Loucy (cell line): ENCODE measurements at regions not wholly inside any gene's neighbourhood (a gene's known extent, or its start where the extent isn't known, plus 50 kb on each side); places are given as distances from the start of the nearest gene placed in this dataset.

Experiments used
- H2AFZ ChIP-seq: fragments of 200-600 bp; sonication (generic); 2 replicates; pipeline ENCODE4 v1.6.0; 2016; ENCODE audit warnings: antibody characterized with exemption, mild to moderate bottlenecking, low read length, moderate library complexity
- H3F3A ChIP-seq: fragments of 200-600 bp; 2 replicates; pipeline ENCODE4 v1.6.0; 2016; ENCODE audit warnings: antibody characterized with exemption, low read depth, mild to moderate bottlenecking
- H3K27me3 ChIP-seq: fragments of 200-600 bp; sonication (generic); 2 replicates; pipeline ENCODE4 v1.6.1; 2014; ENCODE audit warnings: low read length, mild to moderate bottlenecking; ENCODE audit not compliant: insufficient read depth, poor library complexity, severe bottlenecking
- H3K36me3 ChIP-seq: fragments of 200-600 bp; sonication (generic); 2 replicates; pipeline ENCODE4 v1.6.1; 2016; ENCODE audit warnings: low read length; ENCODE audit not compliant: insufficient read depth
- H3K4me1 ChIP-seq: fragments of 200-600 bp; sonication (generic); 2 replicates; pipeline ENCODE4 v1.5.1; 2014; ENCODE audit warnings: low read length, mild to moderate bottlenecking; ENCODE audit not compliant: insufficient read depth, poor library complexity, severe bottlenecking
- H3K4me2 ChIP-seq: fragments of 200-600 bp; sonication (generic); 2 replicates; pipeline ENCODE4 v1.6.0; 2014; ENCODE audit warnings: antibody characterized with exemption, low read length, low read depth, mild to moderate bottlenecking; ENCODE audit not compliant: poor library complexity, severe bottlenecking
- H3K4me3 ChIP-seq: fragments of 200-600 bp; sonication (generic); 2 replicates; pipeline ENCODE4 v1.5.1; 2014; ENCODE audit warnings: low read length, mild to moderate bottlenecking, mixed read lengths; ENCODE audit not compliant: poor library complexity, severe bottlenecking
- H3K79me2 ChIP-seq: fragments of 200-600 bp; sonication (generic); 2 replicates; pipeline ENCODE4 v1.6.1; 2014; ENCODE audit warnings: low read length; ENCODE audit not compliant: insufficient read depth
- H3K9ac ChIP-seq: fragments of 200-600 bp; sonication (generic); 2 replicates; pipeline ENCODE4 v1.6.0; 2014; ENCODE audit warnings: mild to moderate bottlenecking, low read depth, low read length, moderate library complexity; ENCODE audit not compliant: poor library complexity, severe bottlenecking
- H3K9me2 ChIP-seq: fragments of 200-600 bp; sonication (generic); replicated peaks from 2 replicates; pipeline ENCODE4 v1.6.1; 2016; ENCODE audit warnings: low read depth, low read length, mixed read lengths
- H3K9me3 ChIP-seq: fragments of 200-600 bp; sonication (generic); 2 replicates; pipeline ENCODE4 v1.6.1; 2014; ENCODE audit warnings: mild to moderate bottlenecking, antibody characterized with exemption, low read length, low read depth; ENCODE audit not compliant: insufficient read depth
- H4K20me1 ChIP-seq: fragments of 200-600 bp; sonication (generic); 2 replicates; pipeline ENCODE4 v1.6.0; 2014; ENCODE audit warnings: antibody characterized with exemption, low read length, mild to moderate bottlenecking; ENCODE audit not compliant: insufficient read depth, poor library complexity, severe bottlenecking
- CTCF ChIP-seq: fragments of 200-600 bp; sonication (generic); conservative IDR thresholded peaks from 2 replicates; pipeline ENCODE4 v1.5.1; 2014; ENCODE audit warnings: mild to moderate bottlenecking, antibody characterized with exemption, low read length
- EZH2phosphoT487 ChIP-seq: fragments of 200-600 bp; IDR thresholded peaks from 2 replicates; pipeline ENCODE4 v1.6.1; 2018; ENCODE audit warnings: antibody characterized with exemption, mild to moderate bottlenecking, moderate library complexity, borderline replicate concordance

GRCh38 chr13:67961331-67961730 is 731.2 kb upstream of the PCDH9 start:
- no peak overlapping the region for H3K4me3 ChIP-seq
- H4K20me1 ChIP-seq: no peaks in the 10 kb centered on the region
- H3K9me2 ChIP-seq: no peaks in the 10 kb centered on the region
- no peaks in the 10 kb centered on the region for H3K27me3 ChIP-seq
- H3K9ac ChIP-seq: no peak overlapping the region
- no peaks in the 10 kb centered on the region for H3F3A ChIP-seq
- no peaks in the 10 kb centered on the region for H3K36me3 ChIP-seq
- H3K9me3 ChIP-seq: no peaks in the 10 kb centered on the region
- H3K4me2 ChIP-seq: no peak overlapping the region
- no peaks in the 10 kb centered on the region for H3K4me1 ChIP-seq
- H3K79me2 ChIP-seq: no peaks in the 10 kb centered on the region
- no peak overlapping the region for H2AFZ ChIP-seq
- TF ChIP-seq CTCF (no peak), EZH2phosphoT487 (no peak)

DNA sequence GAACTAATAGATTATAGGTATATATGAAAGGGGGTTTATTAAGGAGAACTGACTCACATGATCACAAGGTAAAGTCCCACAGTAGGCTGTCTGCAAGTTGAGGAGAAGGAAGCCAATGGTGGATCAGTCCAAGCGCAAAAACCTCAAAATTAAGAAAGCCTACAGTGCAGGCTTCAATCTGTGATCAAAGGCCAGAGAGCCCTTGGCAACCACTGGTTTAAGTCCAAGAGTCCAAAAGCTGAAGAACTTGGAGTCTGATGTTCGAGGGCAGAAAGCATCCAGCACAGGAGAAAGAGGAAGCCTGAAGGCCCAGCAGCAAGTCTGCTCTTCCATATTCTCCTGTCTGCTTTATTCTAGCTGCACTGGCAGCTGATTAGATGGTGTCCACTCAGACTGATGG is 721.3 kb upstream of the PCDH9 start:
- no peaks in the 10 kb centered on the region for H3K4me1 ChIP-seq
- H3K9ac ChIP-seq: no peak overlapping the region
- H3K9me2 ChIP-seq: no peaks in the 10 kb centered on the region
- no peaks in the 10 kb centered on the region for H3F3A ChIP-seq
- H3K9me3 ChIP-seq: no peaks in the 10 kb centered on the region
- H3K4me3 ChIP-seq: no peak overlapping the region
- no peaks in the 10 kb centered on the region for H4K20me1 ChIP-seq
- H3K27me3 ChIP-seq: no peaks in the 10 kb centered on the region
- no peaks in the 10 kb centered on the region for H3K36me3 ChIP-seq
- H3K79me2 ChIP-seq: no peaks in the 10 kb centered on the region
- no peak overlapping the region for H2AFZ ChIP-seq
- no peak overlapping the region for H3K4me2 ChIP-seq
- TF ChIP-seq CTCF (no peak), EZH2phosphoT487 (no peak)

DNA sequence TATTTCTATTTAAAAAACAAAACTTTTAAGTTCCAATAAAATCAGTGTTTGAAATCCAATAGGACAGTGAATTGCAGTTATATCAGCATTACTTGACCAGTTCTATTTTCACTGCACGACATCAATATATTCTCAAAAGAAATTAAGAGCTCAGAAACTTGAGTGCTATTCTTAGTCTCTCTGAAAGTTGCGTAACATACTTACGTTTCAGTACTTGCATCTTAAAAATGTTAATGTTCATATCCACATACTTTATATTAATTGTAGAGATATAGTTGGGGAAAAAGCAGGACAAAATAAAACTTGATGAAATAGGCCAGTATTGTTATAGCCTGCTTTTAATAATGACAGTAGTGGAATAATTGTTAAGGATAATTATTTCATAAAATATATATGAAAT is 720.5 kb upstream of the PCDH9 start:
- Histone ChIP-seq H3K9me2 (no peaks in the 10 kb centered on the region), H3K9ac (no peak overlapping the region), H3K9me3 (no peaks in the 10 kb centered on the region), H3K27me3 (no peaks in the 10 kb centered on the region), H3K4me2 (no peak overlapping the region), H3F3A (no peaks in the 10 kb centered on the region), H3K4me3 (no peak overlapping the region), H3K4me1 (no peaks in the 10 kb centered on the region), H4K20me1 (no peaks in the 10 kb centered on the region), H3K36me3 (no peaks in the 10 kb centered on the region), H2AFZ (no peak overlapping the region), H3K79me2 (no peaks in the 10 kb centered on the region)
- no peak for TF ChIP-seq EZH2phosphoT487
- no peak for TF ChIP-seq CTCF
